ENCODE measurements at regions not wholly inside any gene's neighbourhood (a gene's known extent, or its start where the extent isn't known, plus 50 kb on each side); places are given as distances from the start of the nearest gene placed in this dataset.
A peak's percentile ranks its signal among the peaks of the same experiment; 100 is the strongest.

GRCh38 chr13:84684048-84684662 lies 801.9 kb upstream of the SLITRK1 start:
- H3K36me3 ChIP-seq = no peaks in the 10 kb centered on the region
- DNase-seq = no peak
- H3K27me3 ChIP-seq = no peaks in the 10 kb centered on the region
- H3K4me3 ChIP-seq = no peak overlapping the region
- no peaks in the 10 kb centered on the region for H3K9me3 ChIP-seq

GRCh38 chr13:84683448-84683847 lies 801.2 kb upstream of the SLITRK1 start:
- no peak overlapping the region for H3K4me3 ChIP-seq
- DNase-seq = no peak
- no peaks in the 10 kb centered on the region for H3K9me3 ChIP-seq
- H3K27me3 ChIP-seq = no peaks in the 10 kb centered on the region
- H3K36me3 ChIP-seq = no peaks in the 10 kb centered on the region

GRCh38 chr13:84677836-84678235 lies 795.6 kb upstream of the SLITRK1 start:
- H3K27me3 ChIP-seq = no peaks in the 10 kb centered on the region
- no peak for DNase-seq
- H3K4me3 ChIP-seq = no peak overlapping the region
- H3K9me3 ChIP-seq = no peaks in the 10 kb centered on the region
- no peaks in the 10 kb centered on the region for H3K36me3 ChIP-seq

GRCh38 chr13:84672616-84673015 lies 790.3 kb upstream of the SLITRK1 start:
- no peak for DNase-seq
- no peak overlapping the region for H3K4me3 ChIP-seq
- H3K9me3 ChIP-seq = no peaks in the 10 kb centered on the region
- no peaks in the 10 kb centered on the region for H3K36me3 ChIP-seq
- no peaks in the 10 kb centered on the region for H3K27me3 ChIP-seq

- H3K27me3 ChIP-seq = no peaks in the 10 kb centered on the region
- no peaks in the 10 kb centered on the region for H3K36me3 ChIP-seq
- no peaks in the 10 kb centered on the region for H3K9me3 ChIP-seq
- no peak overlapping the region for H3K4me3 ChIP-seq
- DNase-seq = no peak
Measured at GRCh38 chr13:84670245-84670644, 788.0 kb upstream of the SLITRK1 start.

- DNase-seq = no peak
- no peak overlapping the region for H3K4me3 ChIP-seq
Measured at GRCh38 chr13:84668637-84669036, 786.4 kb upstream of the SLITRK1 start.

GRCh38 chr13:84662491-84662890 lies 780.2 kb upstream of the SLITRK1 start:
- H3K4me3 ChIP-seq = peak overlapping the region; percentile 25
- H3K27me3 ChIP-seq = no peaks in the 10 kb centered on the region
- H3K9me3 ChIP-seq = no peaks in the 10 kb centered on the region
- no peaks in the 10 kb centered on the region for H3K36me3 ChIP-seq
- DNase-seq = no peak

More at GRCh38 chr13:84668637-84669036, 786.4 kb upstream of the SLITRK1 start:
- no peaks in the 10 kb centered on the region for H3K36me3 ChIP-seq
- H3K9me3 ChIP-seq = no peaks in the 10 kb centered on the region
- no peaks in the 10 kb centered on the region for H3K27me3 ChIP-seq

GRCh38 chr13:84661718-84662117 lies 779.4 kb upstream of the SLITRK1 start:
- DNase-seq = no peak
- Histone ChIP-seq H3K4me3 (peak overlapping the region; percentile 25), H3K9me3 (no peaks in the 10 kb centered on the region), H3K36me3 (no peaks in the 10 kb centered on the region), H3K27me3 (no peaks in the 10 kb centered on the region)

- Histone ChIP-seq H3K36me3 (no peaks in the 10 kb centered on the region), H3K27me3 (no peaks in the 10 kb centered on the region), H3K4me3 (no peak overlapping the region), H3K9me3 (no peaks in the 10 kb centered on the region)
- DNase-seq = no peak
Measured at GRCh38 chr13:84659359-84659661, 777.0 kb upstream of the SLITRK1 start.

GRCh38 chr13:84658491-84659358 lies 776.5 kb upstream of the SLITRK1 start:
- DNase-seq = no peak
- no peaks in the 10 kb centered on the region for H3K9me3 ChIP-seq
- no peaks in the 10 kb centered on the region for H3K27me3 ChIP-seq
- H3K4me3 ChIP-seq = no peak overlapping the region
- H3K36me3 ChIP-seq = no peaks in the 10 kb centered on the region

- H3K27me3 ChIP-seq = no peaks in the 10 kb centered on the region
- DNase-seq = no peak
- H3K9me3 ChIP-seq = no peaks in the 10 kb centered on the region
- no peak overlapping the region for H3K4me3 ChIP-seq
- H3K36me3 ChIP-seq = no peaks in the 10 kb centered on the region
Measured at GRCh38 chr13:84655677-84656076, 773.4 kb upstream of the SLITRK1 start.

- Histone ChIP-seq H3K9me3 (no peaks in the 10 kb centered on the region), H3K4me3 (no peak overlapping the region), H3K27me3 (no peaks in the 10 kb centered on the region), H3K36me3 (no peaks in the 10 kb centered on the region)
- DNase-seq = no peak
Measured at GRCh38 chr13:84654654-84655275, 772.5 kb upstream of the SLITRK1 start.

- no peaks in the 10 kb centered on the region for H3K36me3 ChIP-seq
Measured at GRCh38 chr13:84653915-84654534, 771.8 kb upstream of the SLITRK1 start.

GRCh38 chr13:84651705-84652104 lies 769.4 kb upstream of the SLITRK1 start:
- DNase-seq = no peak
- H3K9me3 ChIP-seq = no peaks in the 10 kb centered on the region
- H3K4me3 ChIP-seq = no peak overlapping the region
- no peaks in the 10 kb centered on the region for H3K27me3 ChIP-seq
- no peaks in the 10 kb centered on the region for H3K36me3 ChIP-seq

More at GRCh38 chr13:84653915-84654534, 771.8 kb upstream of the SLITRK1 start:
- H3K4me3 ChIP-seq = no peak overlapping the region
- DNase-seq = no peak
- H3K9me3 ChIP-seq = no peaks in the 10 kb centered on the region
- no peaks in the 10 kb centered on the region for H3K27me3 ChIP-seq

GRCh38 chr13:84651288-84651687 lies 769.0 kb upstream of the SLITRK1 start:
- Histone ChIP-seq H3K36me3 (no peaks in the 10 kb centered on the region), H3K4me3 (no peak overlapping the region), H3K9me3 (no peaks in the 10 kb centered on the region), H3K27me3 (no peaks in the 10 kb centered on the region)
- no peak for DNase-seq

- Histone ChIP-seq H3K4me3 (no peak overlapping the region), H3K27me3 (no peaks in the 10 kb centered on the region), H3K9me3 (no peaks in the 10 kb centered on the region), H3K36me3 (no peaks in the 10 kb centered on the region)
- DNase-seq = no peak
Measured at GRCh38 chr13:84649853-84650252, 767.6 kb upstream of the SLITRK1 start.

- Histone ChIP-seq H3K27me3 (no peaks in the 10 kb centered on the region), H3K4me3 (no peak overlapping the region), H3K36me3 (no peaks in the 10 kb centered on the region), H3K9me3 (no peaks in the 10 kb centered on the region)
- no peak for DNase-seq
Measured at GRCh38 chr13:84648069-84648640, 765.9 kb upstream of the SLITRK1 start.
